NT2/D1 (cell line): ENCODE measurements at regions not wholly inside any gene's neighbourhood (a gene's known extent, or its start where the extent isn't known, plus 50 kb on each side); places are given as distances from the start of the nearest gene placed in this dataset.

ENCODE experiments used
- YY1 ChIP-seq: IDR thresholded peaks from 2 replicates; pipeline ENCODE4 v1.6.1; 2011; ENCODE audit not compliant: insufficient read length, insufficient read depth
- ZNF274 ChIP-seq: IDR thresholded peaks from 2 replicates; pipeline ENCODE4 v1.6.1; 2011; ENCODE audit warnings: mild to moderate bottlenecking, low read depth, low read length

GRCh38 chr2:66633631-66634030, 198.7 kb downstream of the MEIS1 start:
- TF ChIP-seq YY1 (no peak), ZNF274 (no peak)
